MM.1S (cell line): ENCODE measurements at regions not wholly inside any gene's neighbourhood (a gene's known extent, or its start where the extent isn't known, plus 50 kb on each side); places are given as distances from the start of the nearest gene placed in this dataset.

Experiments used
- CTCF ChIP-seq: fragments of 300-600 bp; sonication (generic); IDR thresholded peaks from 2 replicates; pipeline ENCODE4 v1.5.1; 2016; ENCODE audit warnings: antibody characterized with exemption, low read length, mixed read lengths
- EZH2 ChIP-seq: fragments of 300-600 bp; sonication (generic); optimal IDR thresholded peaks from 2 replicates; pipeline ENCODE3; 2017; ENCODE audit warnings: low read depth, mild to moderate bottlenecking, antibody characterized with exemption, low read length, mixed read lengths

- TF ChIP-seq CTCF (no peak), EZH2 (no peak)
Observed at GRCh38 chr3:107208796-107209195, 168.4 kb upstream of the CCDC54 start.
